Esophagus squamous epithelium (tissue), 4 donors: ENCODE measurements at regions not wholly inside any gene's neighbourhood (a gene's known extent, or its start where the extent isn't known, plus 50 kb on each side); places are given as distances from the start of the nearest gene placed in this dataset.

ENCODE experiments used
- CTCF ChIP-seq, 6 experiments: fragments of 450-650 bp in 4 of 6; fragments of 200-600 bp in 2 of 6; sonication (generic) in 2 of 6; IDR thresholded peaks; one replicate each; pipeline ENCODE4 v1.5.1; 2016 to 2019; ENCODE audit warnings: antibody characterized with exemption in 6 of 6, mild to moderate bottlenecking in 4 of 6, moderate library complexity in 4 of 6
- POLR2A ChIP-seq, 4 donors: fragments of 450-650 bp; IDR thresholded peaks; one replicate each; pipeline ENCODE4 v1.6.1; 2017; ENCODE audit warnings: antibody characterized with exemption in 4 of 4, mild to moderate bottlenecking in 4 of 4, moderate library complexity in 3 of 4

- TF ChIP-seq POLR2A (IDR thresholded peaks at IDR 0.05) (no peak), CTCF (IDR thresholded peaks at IDR 0.05) (no peak)
These were observed 95.3 kb upstream of the KLHL29 start for GRCh38 chr2:23289671-23290070.
